Osteocyte (in vitro differentiated cells): ENCODE measurements at regions not wholly inside any gene's neighbourhood (a gene's known extent, or its start where the extent isn't known, plus 50 kb on each side); places are given as distances from the start of the nearest gene placed in this dataset.

Experiments
- DNase-seq: peaks from one replicate; pipeline ENCODE4 v3.0.0; 2021; ENCODE audit warnings: mixed read lengths; ENCODE audit not compliant: unreplicated experiment; ENCODE audit errors: extremely low spot score
- H3K27ac Mint-ChIP-seq: one replicate; pipeline ENCODE4 v1.8.0; 2021; ENCODE audit warnings: mild to moderate bottlenecking, mixed read lengths; ENCODE audit not compliant: unreplicated experiment
- H3K27me3 Mint-ChIP-seq: one replicate; pipeline ENCODE4 v1.8.0; 2021; ENCODE audit warnings: mixed read lengths; ENCODE audit not compliant: unreplicated experiment
- H3K36me3 Mint-ChIP-seq: one replicate; pipeline ENCODE4 v1.8.0; 2021; ENCODE audit warnings: mixed read lengths; ENCODE audit not compliant: unreplicated experiment
- H3K4me1 Mint-ChIP-seq: one replicate; pipeline ENCODE4 v1.8.0; 2021; ENCODE audit warnings: mixed read lengths; ENCODE audit not compliant: unreplicated experiment
- H3K4me3 Mint-ChIP-seq: one replicate; pipeline ENCODE4 v1.8.0; 2021; ENCODE audit warnings: mild to moderate bottlenecking, moderate library complexity, mixed read lengths; ENCODE audit not compliant: unreplicated experiment
- H3K9me3 Mint-ChIP-seq: one replicate; pipeline ENCODE4 v1.8.0; 2021; ENCODE audit warnings: mixed read lengths; ENCODE audit not compliant: unreplicated experiment
- CTCF ChIP-seq: fragments of 200-600 bp; sonication (generic); IDR thresholded peaks from 2 replicates; pipeline ENCODE4 v1.5.0; 2021; ENCODE audit warnings: antibody characterized with exemption, mild to moderate bottlenecking, moderate library complexity

GRCh38 chr3:193848547-193848946, 255.5 kb downstream of the OPA1 start:
- H3K36me3 Mint-ChIP-seq: no peaks in the 10 kb centered on the region

GRCh38 chr3:193850084-193850619, 257.1 kb downstream of the OPA1 start:
- no peak for TF ChIP-seq CTCF
- Mint-ChIP-seq H3K36me3 (no peaks in the 10 kb centered on the region), H3K9me3 (no peaks in the 10 kb centered on the region), H3K4me3 (no peak overlapping the region), H3K4me1 (peaks cover 20% of the 10 kb centered on the region), H3K27ac (no peak overlapping the region), H3K27me3 (peaks cover 27% of the 10 kb centered on the region)
- no peak for DNase-seq

More at GRCh38 chr3:193848547-193848946, 255.5 kb downstream of the OPA1 start:
- no peak for TF ChIP-seq CTCF
- no peak for DNase-seq
- H3K9me3 Mint-ChIP-seq: no peaks in the 10 kb centered on the region
- no peak overlapping the region for H3K4me3 Mint-ChIP-seq
- no peak overlapping the region for H3K27ac Mint-ChIP-seq
- H3K4me1 Mint-ChIP-seq: peaks cover 20% of the 10 kb centered on the region
- H3K27me3 Mint-ChIP-seq: peaks cover 35% of the 10 kb centered on the region

- H3K4me3 Mint-ChIP-seq: no peak overlapping the region
- peaks cover 26% of the 10 kb centered on the region for H3K27me3 Mint-ChIP-seq
- H3K27ac Mint-ChIP-seq: no peak overlapping the region
- peaks cover 20% of the 10 kb centered on the region for H3K4me1 Mint-ChIP-seq
- TF ChIP-seq CTCF: no peak
- H3K9me3 Mint-ChIP-seq: no peaks in the 10 kb centered on the region
- H3K36me3 Mint-ChIP-seq: no peaks in the 10 kb centered on the region
- no peak for DNase-seq
Measured at GRCh38 chr3:193851428-193851847, 258.4 kb downstream of the OPA1 start.

- DNase-seq: no peak
- Mint-ChIP-seq H3K4me1 (peaks cover 20% of the 10 kb centered on the region), H3K4me3 (peak overlapping the region; percentile 7), H3K9me3 (no peaks in the 10 kb centered on the region), H3K27me3 (peaks cover 25% of the 10 kb centered on the region), H3K36me3 (no peaks in the 10 kb centered on the region), H3K27ac (peak overlapping the region; percentile 53)
- no peak for TF ChIP-seq CTCF
Measured at GRCh38 chr3:193851941-193852674, 259.1 kb downstream of the OPA1 start.

- DNase-seq: no peak
- Mint-ChIP-seq H3K4me3 (no peak overlapping the region), H3K9me3 (no peaks in the 10 kb centered on the region), H3K36me3 (no peaks in the 10 kb centered on the region), H3K4me1 (peaks cover 20% of the 10 kb centered on the region), H3K27ac (no peak overlapping the region), H3K27me3 (peaks cover 24% of the 10 kb centered on the region)
- no peak for TF ChIP-seq CTCF
Measured at GRCh38 chr3:193852901-193853300, 259.9 kb downstream of the OPA1 start.
